ENCODE measurements at regions not wholly inside any gene's neighbourhood (a gene's known extent, or its start where the extent isn't known, plus 50 kb on each side); places are given as distances from the start of the nearest gene placed in this dataset.

DNA sequence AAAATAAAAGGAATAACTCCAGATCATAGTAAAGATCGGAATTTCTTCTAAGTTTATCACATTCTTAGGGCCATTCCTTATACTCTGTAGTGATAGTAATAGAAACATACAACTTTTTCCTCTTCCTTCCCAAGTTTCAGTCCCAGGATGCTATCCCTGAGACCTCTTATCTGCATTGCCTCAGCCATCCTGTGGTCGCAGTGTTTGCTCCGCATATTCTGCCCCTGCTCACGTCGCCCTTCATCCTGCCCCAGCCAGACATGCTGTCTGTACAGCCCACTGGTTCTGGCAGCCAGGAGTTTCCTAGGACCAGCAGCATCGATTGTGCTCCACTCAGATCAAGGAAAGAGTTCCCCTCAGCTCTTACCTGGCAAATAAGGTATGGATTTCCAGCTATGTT, 132.7 kb upstream of the ERCC6L2 start:
- Histone ChIP-seq H3K4me1 (ENCODE audit: control insufficient read depth, insufficient read depth, low read length) (no peaks in the 10 kb centered on the region), H3K4me3 (ENCODE audit: low read depth, low read length) (no peak overlapping the region), H3K9me3 (ENCODE audit: control insufficient read depth, insufficient read depth, low read depth, low read length) (no peaks in the 10 kb centered on the region), H3K27ac (ENCODE audit: extremely low read depth, low read depth, low read length) (no peak overlapping the region), H3K36me3 (ENCODE audit: control insufficient read depth in 2 of 2, insufficient read depth in 1 of 2, low read length in 2 of 2) (no peaks in the 10 kb centered on the region)
- ChIA-PET CTCF (interaction anchor here (0.6 to 1.4 kb wide), 4 partner anchors 16 to 707 kb away, joined by 3 to 6 read pairs (median 3); partner anchors contain the start of gene HABP4), POLR2A (no interaction called here)
- TF ChIP-seq ZBTB8A (tag by site-specific recombination; IDR thresholded peaks at IDR 0.05), result no peak
- no peak for TF ChIP-seq ZNF24 (tag by site-specific recombination; IDR thresholded peaks at IDR 0.05)
- TF ChIP-seq KLF9 (tag by site-specific recombination; IDR thresholded peaks at IDR 0.05; ENCODE audit: low read depth), result no peak
- no peak for TF ChIP-seq ZNF747 (tag by site-specific recombination; IDR thresholded peaks at IDR 0.05)
- TF ChIP-seq ZNF843 (tag by site-specific recombination; IDR thresholded peaks at IDR 0.05), result no peak
- TF ChIP-seq, protein P1, sequence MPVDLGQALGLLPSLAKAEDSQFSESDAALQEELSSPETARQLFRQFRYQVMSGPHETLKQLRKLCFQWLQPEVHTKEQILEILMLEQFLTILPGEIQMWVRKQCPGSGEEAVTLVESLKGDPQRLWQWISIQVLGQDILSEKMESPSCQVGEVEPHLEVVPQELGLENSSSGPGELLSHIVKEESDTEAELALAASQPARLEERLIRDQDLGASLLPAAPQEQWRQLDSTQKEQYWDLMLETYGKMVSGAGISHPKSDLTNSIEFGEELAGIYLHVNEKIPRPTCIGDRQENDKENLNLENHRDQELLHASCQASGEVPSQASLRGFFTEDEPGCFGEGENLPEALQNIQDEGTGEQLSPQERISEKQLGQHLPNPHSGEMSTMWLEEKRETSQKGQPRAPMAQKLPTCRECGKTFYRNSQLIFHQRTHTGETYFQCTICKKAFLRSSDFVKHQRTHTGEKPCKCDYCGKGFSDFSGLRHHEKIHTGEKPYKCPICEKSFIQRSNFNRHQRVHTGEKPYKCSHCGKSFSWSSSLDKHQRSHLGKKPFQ (tag by site-specific recombination; IDR thresholded peaks at IDR 0.05), result no peak
- TF ChIP-seq ZFP37 (tag by site-specific recombination; IDR thresholded peaks at IDR 0.05), result no peak
- TF ChIP-seq SETDB1 (IDR thresholded peaks at IDR 0.05; ENCODE audit: insufficient read length, low read length), result no peak
- no peak for TF ChIP-seq ZNF571 (tag by site-specific recombination; IDR thresholded peaks at IDR 0.05)

DNA sequence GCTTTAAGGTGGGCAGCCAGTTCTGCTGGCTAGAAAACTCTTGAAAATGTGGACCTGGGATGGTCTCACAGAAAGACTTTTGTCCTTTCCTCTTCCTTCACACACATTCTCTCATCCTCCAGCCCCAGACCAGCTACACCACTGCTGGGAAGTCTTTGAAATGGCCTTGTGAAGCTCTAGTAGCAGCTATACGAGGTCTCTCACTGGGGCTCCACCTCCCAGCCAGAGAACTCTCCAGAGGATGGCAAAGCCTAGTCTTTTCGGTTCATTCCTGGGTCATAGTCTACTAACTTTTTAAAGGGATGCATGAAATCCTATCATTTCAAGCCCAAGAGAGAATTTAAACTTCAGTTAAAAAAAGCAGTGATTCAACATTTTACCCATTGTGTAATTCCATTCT, 133.9 kb upstream of the ERCC6L2 start:
- Histone ChIP-seq H3K36me3 (ENCODE audit: control insufficient read depth in 2 of 2, insufficient read depth in 1 of 2, low read length in 2 of 2) (no peaks in the 10 kb centered on the region), H3K4me3 (ENCODE audit: low read depth, low read length) (no peak overlapping the region), H3K4me1 (ENCODE audit: control insufficient read depth, insufficient read depth, low read length) (no peaks in the 10 kb centered on the region; the same call in 1 of the 2 replicates), H3K27ac (ENCODE audit: extremely low read depth, low read depth, low read length) (no peak overlapping the region), H3K9me3 (ENCODE audit: control insufficient read depth, insufficient read depth, low read depth, low read length) (no peaks in the 10 kb centered on the region)
- POLR2A ChIA-PET, result no interaction called here
- CTCF ChIA-PET, result no interaction called here
- no peak for TF ChIP-seq ZNF837 (tag by site-specific recombination; IDR thresholded peaks at IDR 0.05)
- TF ChIP-seq, protein P1 (tag by site-specific recombination; IDR thresholded peaks at IDR 0.05), result no peak
- no peak for TF ChIP-seq ZNF549 (tag by site-specific recombination; IDR thresholded peaks at IDR 0.05)
- no peak for TF ChIP-seq ZNF785 (tag by site-specific recombination; IDR thresholded peaks at IDR 0.05)
- TF ChIP-seq MYNN (tag by site-specific recombination; IDR thresholded peaks at IDR 0.05; ENCODE audit: borderline replicate concordance), result no peak
- TF ChIP-seq ZNF791 (tag by site-specific recombination; IDR thresholded peaks at IDR 0.05), result no peak
- TF ChIP-seq ZNF600 (tag by site-specific recombination; IDR thresholded peaks at IDR 0.05), result no peak
- TF ChIP-seq ZNF596 (tag by site-specific recombination; IDR thresholded peaks at IDR 0.05), result no peak
- no peak for TF ChIP-seq ZNF830 (tag by site-specific recombination; IDR thresholded peaks at IDR 0.05; ENCODE audit: low read depth)
- TF ChIP-seq ZNF23 (tag by site-specific recombination; IDR thresholded peaks at IDR 0.05; ENCODE audit: borderline replicate concordance), result no peak
- TF ChIP-seq, protein P2, sequence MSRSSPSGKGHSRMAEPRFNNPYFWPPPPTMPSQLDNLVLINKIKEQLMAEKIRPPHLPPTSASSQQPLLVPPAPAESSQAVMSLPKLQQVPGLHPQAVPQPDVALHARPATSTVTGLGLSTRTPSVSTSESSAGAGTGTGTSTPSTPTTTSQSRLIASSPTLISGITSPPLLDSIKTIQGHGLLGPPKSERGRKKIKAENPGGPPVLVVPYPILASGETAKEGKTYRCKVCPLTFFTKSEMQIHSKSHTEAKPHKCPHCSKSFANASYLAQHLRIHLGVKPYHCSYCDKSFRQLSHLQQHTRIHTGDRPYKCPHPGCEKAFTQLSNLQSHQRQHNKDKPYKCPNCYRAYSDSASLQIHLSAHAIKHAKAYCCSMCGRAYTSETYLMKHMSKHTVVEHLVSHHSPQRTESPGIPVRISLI (tag by site-specific recombination; IDR thresholded peaks at IDR 0.05), result no peak
- TF ChIP-seq ZNF391 (tag by site-specific recombination; IDR thresholded peaks at IDR 0.05; ENCODE audit: borderline replicate concordance, low read depth), result no peak
- TF ChIP-seq ZNF404 (tag by site-specific recombination; IDR thresholded peaks at IDR 0.05), result no peak
- TF ChIP-seq ZNF274 (IDR thresholded peaks at IDR 0.05; ENCODE audit: low read length), result no peak
- no peak for TF ChIP-seq ZNF274 (tag by site-specific recombination; IDR thresholded peaks at IDR 0.05; ENCODE audit: borderline replicate concordance)
